ENCODE measurements at regions not wholly inside any gene's neighbourhood (a gene's known extent, or its start where the extent isn't known, plus 50 kb on each side); places are given as distances from the start of the nearest gene placed in this dataset.

GRCh38 chr4:10773656-10774055 is 89.1 kb upstream of the CLNK start:
- Mint-ChIP-seq H3K4me1 (ENCODE audit: low read depth, unreplicated experiment) (no peaks in the 10 kb centered on the region), H3K27ac (ENCODE audit: unreplicated experiment) (no peak overlapping the region), H3K9me3 (ENCODE audit: unreplicated experiment) (peaks cover 10% of the 10 kb centered on the region), H3K4me3 (ENCODE audit: unreplicated experiment) (no peak overlapping the region), H3K36me3 (ENCODE audit: insufficient read depth, unreplicated experiment) (no peaks in the 10 kb centered on the region), H3K27me3 (ENCODE audit: insufficient read depth, unreplicated experiment) (no peaks in the 10 kb centered on the region)
- no TSS peak for BruUV-seq (replicated peaks)
- H3K4me1 ChIP-seq, result no peaks in the 10 kb centered on the region
- no peaks in the 10 kb centered on the region for H3K27me3 ChIP-seq (replicated peaks; ENCODE audit: control insufficient read depth, insufficient read depth, low read length)
- no peak overlapping the region for H3K4me3 ChIP-seq (ENCODE audit: low read depth, low read length)
- H3K36me3 ChIP-seq (ENCODE audit: control insufficient read depth, insufficient read depth, low read length), result no peaks in the 10 kb centered on the region
- intact Hi-C loops (cut with micrococcal nuclease; ENCODE audit: unreplicated experiment), result no loop called here
- no peak for DNase-seq
- no peaks in the 10 kb centered on the region for H3K9me3 ChIP-seq
- TF ChIP-seq CTCF (IDR thresholded peaks at IDR 0.05; ENCODE audit: insufficient read depth in 1 of 2, low read depth in 1 of 2, low read length in 1 of 2, severe bottlenecking in 1 of 2, unreplicated experiment in 1 of 2), result no peak
- CTCF ChIA-PET, result no interaction called here
- POLR2A ChIA-PET, result no interaction called here

DNA sequence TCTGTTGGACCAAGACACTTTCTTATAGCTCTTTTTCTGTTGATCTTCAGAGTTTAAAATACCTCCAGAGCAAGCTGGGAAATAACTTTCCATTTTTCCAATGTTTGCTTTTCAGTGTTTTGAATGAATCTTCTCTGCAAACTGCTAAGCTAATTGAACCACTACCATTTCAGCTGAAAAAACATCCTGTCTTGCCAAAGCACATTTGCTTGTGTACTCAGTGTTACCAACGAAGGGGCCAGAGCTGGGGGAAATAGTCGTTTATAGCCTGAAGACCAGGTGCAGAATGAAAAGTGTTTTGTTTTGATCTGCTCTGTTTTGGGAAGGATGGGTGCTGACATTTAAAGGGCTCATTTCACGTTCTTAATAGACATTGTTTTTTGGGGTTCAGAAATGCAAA is 88.4 kb upstream of the CLNK start:
- H3K4me3 Mint-ChIP-seq (ENCODE audit: unreplicated experiment), result no peak overlapping the region
- POLR2A ChIA-PET, result no interaction called here

GRCh38 chr4:10765386-10765785 is 80.8 kb upstream of the CLNK start:
- no peaks in the 10 kb centered on the region for H3K27me3 ChIP-seq (replicated peaks; ENCODE audit: control insufficient read depth, insufficient read depth, low read length)
- Mint-ChIP-seq H3K27ac (ENCODE audit: unreplicated experiment) (no peak overlapping the region), H3K4me1 (ENCODE audit: low read depth, unreplicated experiment) (no peaks in the 10 kb centered on the region), H3K9me3 (ENCODE audit: unreplicated experiment) (peaks cover 11% of the 10 kb centered on the region), H3K36me3 (ENCODE audit: insufficient read depth, unreplicated experiment) (no peaks in the 10 kb centered on the region), H3K4me3 (ENCODE audit: unreplicated experiment) (no peak overlapping the region), H3K27me3 (ENCODE audit: insufficient read depth, unreplicated experiment) (no peaks in the 10 kb centered on the region)
- no peak for TF ChIP-seq CTCF (IDR thresholded peaks at IDR 0.05; ENCODE audit: insufficient read depth in 1 of 2, low read depth in 1 of 2, low read length in 1 of 2, severe bottlenecking in 1 of 2, unreplicated experiment in 1 of 2)
- no peaks in the 10 kb centered on the region for H3K4me1 ChIP-seq
- CTCF ChIA-PET, result no interaction called here
- BruUV-seq (replicated peaks), result no TSS peak
- no peak for DNase-seq
- intact Hi-C loops (cut with micrococcal nuclease; ENCODE audit: unreplicated experiment), result loop anchor here (10.0 kb wide), 1 partner anchor 659 kb away; the partner anchor contains the start of gene HS3ST1
- no peaks in the 10 kb centered on the region for H3K9me3 ChIP-seq
- POLR2A ChIA-PET, result no interaction called here
- no peak overlapping the region for H3K4me3 ChIP-seq (ENCODE audit: low read depth, low read length)
- H3K36me3 ChIP-seq (ENCODE audit: control insufficient read depth, insufficient read depth, low read length), result no peaks in the 10 kb centered on the region

More for the DNA sequence above, 88.4 kb upstream of the CLNK start:
- no peak overlapping the region for H3K4me3 ChIP-seq (ENCODE audit: low read depth, low read length)
- Mint-ChIP-seq H3K27ac (ENCODE audit: unreplicated experiment) (no peak overlapping the region), H3K4me1 (ENCODE audit: low read depth, unreplicated experiment) (no peaks in the 10 kb centered on the region), H3K9me3 (ENCODE audit: unreplicated experiment) (peaks cover 10% of the 10 kb centered on the region), H3K36me3 (ENCODE audit: insufficient read depth, unreplicated experiment) (no peaks in the 10 kb centered on the region), H3K27me3 (ENCODE audit: insufficient read depth, unreplicated experiment) (no peaks in the 10 kb centered on the region)
- no TSS peak for BruUV-seq (replicated peaks)
- H3K9me3 ChIP-seq, result no peaks in the 10 kb centered on the region
- H3K4me1 ChIP-seq, result no peaks in the 10 kb centered on the region
- intact Hi-C loops (cut with micrococcal nuclease; ENCODE audit: unreplicated experiment), result no loop called here
- no peak for DNase-seq
- no peaks in the 10 kb centered on the region for H3K36me3 ChIP-seq (ENCODE audit: control insufficient read depth, insufficient read depth, low read length)
- no peaks in the 10 kb centered on the region for H3K27me3 ChIP-seq (replicated peaks; ENCODE audit: control insufficient read depth, insufficient read depth, low read length)
- TF ChIP-seq CTCF (IDR thresholded peaks at IDR 0.05; ENCODE audit: insufficient read depth in 1 of 2, low read depth in 1 of 2, low read length in 1 of 2, severe bottlenecking in 1 of 2, unreplicated experiment in 1 of 2), result no peak
- CTCF ChIA-PET, result no interaction called here
